ENCODE measurements at regions not wholly inside any gene's neighbourhood (a gene's known extent, or its start where the extent isn't known, plus 50 kb on each side); places are given as distances from the start of the nearest gene placed in this dataset.

GRCh38 chr11:22478169-22478568 lies 140.0 kb downstream of the SLC17A6 start:
- TF ChIP-seq POLR2A (IDR thresholded peaks at IDR 0.05; ENCODE audit: low read depth) (no peak), CTCF (IDR thresholded peaks at IDR 0.05) (no peak)
